ENCODE measurements at regions not wholly inside any gene's neighbourhood (a gene's known extent, or its start where the extent isn't known, plus 50 kb on each side); places are given as distances from the start of the nearest gene placed in this dataset.

- TF ChIP-seq POLR2A (IDR thresholded peaks at IDR 0.05; ENCODE audit: control extremely low read depth in 1 of 2, low read depth in 2 of 2, low read length in 2 of 2), result no peak
- TF ChIP-seq ZNF274 (IDR thresholded peaks at IDR 0.05; ENCODE audit: borderline replicate concordance, extremely low read depth, low read length), result no peak
- TF ChIP-seq KDM1A (IDR thresholded peaks at IDR 0.05; ENCODE audit: borderline replicate concordance, low read length), result no peak
- TF ChIP-seq, protein P1, sequence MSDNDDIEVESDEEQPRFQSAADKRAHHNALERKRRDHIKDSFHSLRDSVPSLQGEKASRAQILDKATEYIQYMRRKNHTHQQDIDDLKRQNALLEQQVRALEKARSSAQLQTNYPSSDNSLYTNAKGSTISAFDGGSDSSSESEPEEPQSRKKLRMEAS (IDR thresholded peaks at IDR 0.05), result no peak
- TF ChIP-seq, protein P2, sequence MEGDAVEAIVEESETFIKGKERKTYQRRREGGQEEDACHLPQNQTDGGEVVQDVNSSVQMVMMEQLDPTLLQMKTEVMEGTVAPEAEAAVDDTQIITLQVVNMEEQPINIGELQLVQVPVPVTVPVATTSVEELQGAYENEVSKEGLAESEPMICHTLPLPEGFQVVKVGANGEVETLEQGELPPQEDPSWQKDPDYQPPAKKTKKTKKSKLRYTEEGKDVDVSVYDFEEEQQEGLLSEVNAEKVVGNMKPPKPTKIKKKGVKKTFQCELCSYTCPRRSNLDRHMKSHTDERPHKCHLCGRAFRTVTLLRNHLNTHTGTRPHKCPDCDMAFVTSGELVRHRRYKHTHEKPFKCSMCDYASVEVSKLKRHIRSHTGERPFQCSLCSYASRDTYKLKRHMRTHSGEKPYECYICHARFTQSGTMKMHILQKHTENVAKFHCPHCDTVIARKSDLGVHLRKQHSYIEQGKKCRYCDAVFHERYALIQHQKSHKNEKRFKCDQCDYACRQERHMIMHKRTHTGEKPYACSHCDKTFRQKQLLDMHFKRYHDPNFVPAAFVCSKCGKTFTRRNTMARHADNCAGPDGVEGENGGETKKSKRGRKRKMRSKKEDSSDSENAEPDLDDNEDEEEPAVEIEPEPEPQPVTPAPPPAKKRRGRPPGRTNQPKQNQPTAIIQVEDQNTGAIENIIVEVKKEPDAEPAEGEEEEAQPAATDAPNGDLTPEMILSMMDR (IDR thresholded peaks at IDR 0.05; ENCODE audit: control extremely low read depth in 1 of 3, insufficient read depth in 1 of 3, low read depth in 1 of 3, low read length in 3 of 3), result no peak
- TF ChIP-seq RFX5 (IDR thresholded peaks at IDR 0.05; ENCODE audit: borderline replicate concordance, low read depth, low read length), result no peak
- TF ChIP-seq EZH2 (IDR thresholded peaks at IDR 0.05; ENCODE audit: low read depth, low read length, severe bottlenecking), result no peak
- TF ChIP-seq EP300 (IDR thresholded peaks at IDR 0.05; ENCODE audit: borderline replicate concordance in 1 of 2, low read depth in 2 of 2, low read length in 2 of 2), result no peak
- TF ChIP-seq TAF1 (IDR thresholded peaks at IDR 0.05; ENCODE audit: low read depth, low read length), result no peak
- no peak for TF ChIP-seq TBP (IDR thresholded peaks at IDR 0.05; ENCODE audit: low read depth, low read length)
- TF ChIP-seq, protein P3, sequence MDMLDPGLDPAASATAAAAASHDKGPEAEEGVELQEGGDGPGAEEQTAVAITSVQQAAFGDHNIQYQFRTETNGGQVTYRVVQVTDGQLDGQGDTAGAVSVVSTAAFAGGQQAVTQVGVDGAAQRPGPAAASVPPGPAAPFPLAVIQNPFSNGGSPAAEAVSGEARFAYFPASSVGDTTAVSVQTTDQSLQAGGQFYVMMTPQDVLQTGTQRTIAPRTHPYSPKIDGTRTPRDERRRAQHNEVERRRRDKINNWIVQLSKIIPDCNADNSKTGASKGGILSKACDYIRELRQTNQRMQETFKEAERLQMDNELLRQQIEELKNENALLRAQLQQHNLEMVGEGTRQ (IDR thresholded peaks at IDR 0.05; ENCODE audit: low read length), result no peak
- no peak for TF ChIP-seq SP4 (IDR thresholded peaks at IDR 0.05; ENCODE audit: low read length)
Measured at GRCh38 chr2:65691816-65692215, 259.4 kb upstream of the SPRED2 start.
